GM21619 (cell line): ENCODE measurements at regions not wholly inside any gene's neighbourhood (a gene's known extent, or its start where the extent isn't known, plus 50 kb on each side); places are given as distances from the start of the nearest gene placed in this dataset.
"Not testable (repeated sequence)": the region's sequence is repeated elsewhere in the genome, so short reads cannot be mapped to it uniquely, and the experiment has no call there.

Experiments used
- ATAC-seq: cut with Tn5 transposase; IDR thresholded peaks from one replicate; pipeline ENCODE4 v1.9.1; 2021; ENCODE audit not compliant: unreplicated experiment

DNA sequence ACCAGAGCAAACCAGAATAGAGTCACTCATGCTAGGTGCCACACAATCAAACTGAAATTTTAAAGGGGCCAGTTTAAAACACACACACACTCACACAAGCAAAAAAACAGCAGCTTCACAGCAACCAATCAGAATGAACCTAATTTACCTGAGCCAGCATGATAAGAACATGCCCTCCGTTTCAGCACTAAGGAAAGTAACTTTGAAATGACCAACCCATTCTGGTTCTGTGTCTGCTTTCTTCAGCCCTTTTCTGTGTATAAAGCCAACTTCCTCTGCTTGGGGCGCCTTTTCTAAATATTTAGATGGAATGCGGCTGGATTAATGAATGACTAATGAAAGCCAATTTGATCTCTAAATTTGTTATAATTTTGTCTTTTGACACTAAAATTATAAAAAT, 629.1 kb downstream of the ZEB2 start:
- no peak for ATAC-seq

DNA sequence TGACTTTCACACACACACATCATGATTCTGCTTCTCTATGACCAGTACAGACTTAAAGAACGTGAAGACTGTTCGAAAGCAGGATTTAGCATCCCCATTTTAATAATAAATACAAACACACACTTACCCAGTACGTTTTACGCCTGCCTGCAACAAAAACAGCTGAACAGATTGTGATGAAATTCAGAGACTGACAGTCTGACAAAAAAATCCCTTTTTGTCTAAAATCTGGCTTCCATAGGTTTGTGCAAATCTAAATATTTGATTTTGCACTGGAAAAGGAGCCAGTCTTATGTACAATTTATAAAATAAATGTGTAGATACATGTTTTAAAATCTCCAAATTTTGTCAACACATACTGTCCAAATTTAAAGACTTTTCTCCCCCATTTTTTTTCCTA, 630.7 kb downstream of the ZEB2 start:
- no peak for ATAC-seq

DNA sequence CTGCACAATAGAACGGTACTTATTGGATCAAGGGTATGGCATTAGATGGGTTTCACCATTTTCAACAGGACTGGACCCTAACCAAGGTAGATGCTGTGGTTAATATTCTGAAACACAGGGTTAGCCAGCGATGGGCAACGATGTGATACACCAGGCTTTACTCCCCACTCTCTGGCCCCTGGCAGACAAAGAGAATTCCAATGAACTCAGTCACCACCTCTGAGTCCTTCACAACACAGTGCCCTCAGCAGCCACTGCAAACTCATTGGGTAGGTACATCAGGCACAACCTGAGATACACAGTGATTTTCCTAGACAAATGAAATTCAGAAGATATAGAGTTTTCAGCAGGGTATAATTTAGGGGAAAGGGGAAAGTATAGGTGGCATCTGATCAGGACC, 634.5 kb downstream of the ZEB2 start:
- ATAC-seq: no peak

DNA sequence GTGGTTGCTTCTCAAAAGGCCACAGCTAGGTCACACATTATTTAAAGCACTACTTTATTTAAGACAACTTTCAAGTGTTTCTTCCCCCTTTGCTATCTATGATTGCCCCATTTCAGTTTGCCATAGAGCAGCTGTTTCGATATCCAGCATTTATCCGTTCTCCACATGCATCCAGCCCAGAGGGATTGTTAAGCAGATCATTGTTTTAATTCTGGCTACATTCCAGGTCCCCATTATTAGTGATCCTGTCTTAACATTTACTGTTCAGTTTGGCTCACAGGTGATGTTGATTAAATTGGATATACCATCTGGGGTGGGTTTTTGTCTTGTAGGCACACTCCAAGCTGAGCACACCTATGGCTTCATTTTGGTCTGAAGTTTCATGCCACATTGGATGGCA, 638.7 kb downstream of the ZEB2 start:
- no peak for ATAC-seq

DNA sequence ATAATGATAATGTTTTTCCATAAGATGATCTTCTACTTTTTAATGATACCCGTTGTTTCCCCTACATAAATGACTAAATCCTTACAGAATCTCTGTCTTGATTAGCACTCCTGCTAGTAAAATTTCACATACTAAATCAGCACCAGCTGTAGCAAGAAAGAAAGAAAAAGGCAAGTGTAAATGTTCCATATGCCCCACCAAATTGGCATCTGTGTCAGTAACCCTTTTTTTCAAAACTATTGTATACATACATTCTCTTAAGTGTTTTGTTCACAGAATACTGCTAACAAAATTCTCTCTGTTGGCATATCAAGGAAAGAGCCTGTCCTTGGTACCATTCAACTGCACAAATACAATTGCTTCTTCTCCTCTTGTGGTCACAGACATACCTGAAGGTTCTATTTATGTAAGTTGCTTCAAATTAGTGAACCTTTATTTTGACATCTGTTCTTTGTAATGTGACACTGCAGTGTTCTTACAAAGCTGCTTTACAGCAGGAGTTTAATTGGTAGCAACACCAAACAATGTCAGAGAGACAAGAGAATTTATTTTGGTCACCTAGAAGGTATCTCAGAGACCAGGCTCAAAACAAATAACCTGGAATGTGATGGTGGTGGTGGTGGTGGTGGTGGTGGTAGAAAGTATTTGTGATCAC, 641.9 kb downstream of the ZEB2 start:
- no peak for ATAC-seq

DNA sequence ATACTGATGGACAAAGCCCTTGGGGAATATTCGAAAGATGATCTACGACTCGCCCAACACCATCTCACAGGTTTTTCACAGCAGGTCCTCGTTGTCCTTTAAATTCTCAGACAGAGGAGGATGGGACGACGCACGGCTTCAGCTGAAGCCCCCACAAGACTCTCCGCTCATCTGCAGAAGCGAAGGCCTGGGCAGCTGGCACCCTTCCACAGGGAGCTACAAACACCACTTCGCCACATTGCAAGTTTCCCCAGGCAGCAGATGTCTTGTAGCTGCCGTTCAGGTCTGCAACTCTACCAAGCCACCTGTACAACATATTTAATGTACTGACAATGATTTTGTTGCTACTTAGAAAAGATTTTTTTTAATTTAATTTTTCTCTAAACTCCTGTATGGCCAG, 642.9 kb downstream of the ZEB2 start:
- no peak for ATAC-seq

DNA sequence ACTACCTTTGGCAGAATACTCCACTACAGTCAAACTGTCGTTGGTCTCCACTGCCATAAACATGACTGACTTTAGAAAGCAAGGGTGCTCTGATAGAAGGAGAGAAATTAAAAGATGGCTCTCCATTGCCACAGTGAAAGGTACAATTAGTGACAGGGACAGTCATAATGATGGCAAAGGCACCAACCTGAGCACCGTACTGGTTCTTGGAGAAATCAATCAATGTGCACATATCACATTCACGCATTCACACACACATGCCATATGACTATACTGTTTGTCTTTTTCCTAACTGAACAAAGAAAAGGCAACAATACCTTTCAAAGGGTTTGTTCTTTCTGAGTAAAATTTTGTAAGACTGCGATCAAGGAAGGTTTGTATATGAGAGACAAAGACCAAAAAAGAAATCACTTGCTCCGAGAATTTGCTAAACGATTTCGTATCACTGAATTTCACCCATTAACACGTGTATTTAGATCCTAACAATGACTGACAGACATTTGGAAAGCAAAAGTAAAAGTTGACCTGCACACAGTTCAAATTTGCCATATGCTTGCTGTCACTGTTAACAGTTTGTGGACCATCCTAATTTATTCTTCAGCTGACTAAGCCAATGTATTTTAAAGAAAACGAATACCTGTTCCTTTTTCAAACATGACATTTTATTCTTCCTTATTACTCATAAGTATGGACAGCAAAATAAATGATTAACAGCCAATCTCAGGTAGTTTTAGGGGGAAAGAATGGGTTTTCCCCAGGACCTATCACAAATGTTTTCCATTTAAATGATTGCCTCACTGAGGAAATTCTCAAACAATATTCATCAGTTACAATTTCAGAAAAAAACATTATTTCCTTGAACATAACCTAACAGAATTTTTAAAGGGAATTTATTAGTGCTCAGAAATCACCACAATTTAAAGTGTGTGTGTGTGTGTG, 644.4 kb downstream of the ZEB2 start:
- ATAC-seq: no peak

DNA sequence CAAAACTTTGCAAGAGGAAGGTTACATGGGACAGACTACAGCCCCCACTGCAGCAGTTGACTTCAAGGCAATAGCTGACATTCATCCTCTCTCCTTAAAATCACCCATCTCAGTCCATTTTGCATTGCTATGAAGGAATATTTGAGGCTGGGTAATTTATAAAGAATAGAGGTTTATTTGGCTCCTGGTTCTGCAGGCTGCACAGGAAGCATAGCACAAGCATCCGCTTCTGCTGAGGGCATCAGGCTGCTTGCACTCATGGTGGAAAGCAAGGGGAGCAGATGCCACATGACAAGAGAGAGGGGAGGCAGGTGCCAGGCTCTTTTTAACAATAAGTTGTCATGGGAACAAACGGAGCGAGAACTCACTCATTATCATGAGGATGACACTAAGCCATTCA, 646.0 kb downstream of the ZEB2 start:
- no peak for ATAC-seq

DNA sequence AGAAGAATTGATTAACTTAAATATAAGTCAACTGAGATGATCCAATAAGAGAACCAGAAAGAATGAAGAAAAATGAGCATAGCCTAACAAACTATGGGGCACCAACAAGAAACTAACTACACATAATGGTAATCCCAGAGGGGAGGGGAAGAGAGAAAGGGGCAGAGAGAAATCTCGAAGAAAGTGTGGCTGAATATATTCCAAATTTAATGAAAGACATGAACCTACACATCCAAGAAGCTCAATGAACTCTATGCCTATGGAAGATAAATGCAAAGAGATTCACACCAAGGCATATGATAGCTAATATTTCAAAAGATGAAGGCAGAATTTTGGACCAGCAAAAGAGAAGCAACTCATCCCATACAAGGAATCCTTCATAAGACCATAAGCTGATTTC, 649.2 kb downstream of the ZEB2 start:
- ATAC-seq: no peak

DNA sequence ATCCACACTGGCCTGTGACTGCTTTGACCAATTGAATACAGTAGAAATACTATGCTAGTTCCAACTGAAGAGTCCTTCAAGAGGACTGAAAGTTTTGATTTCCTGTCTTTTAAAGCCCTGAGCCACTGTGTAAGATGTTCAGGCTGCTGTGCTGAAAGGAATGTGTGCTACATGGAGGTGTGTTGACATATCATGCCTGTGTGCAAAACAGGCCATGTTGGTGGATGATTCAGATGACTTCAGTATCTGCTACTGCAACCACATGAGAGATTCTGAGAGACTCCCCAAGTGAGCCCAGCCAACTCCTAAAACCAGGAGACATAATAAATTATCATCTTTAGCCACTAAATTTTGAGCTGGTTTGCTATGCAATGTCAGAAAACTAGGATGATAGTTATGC, 662.9 kb downstream of the ZEB2 start:
- ATAC-seq: no peak

DNA sequence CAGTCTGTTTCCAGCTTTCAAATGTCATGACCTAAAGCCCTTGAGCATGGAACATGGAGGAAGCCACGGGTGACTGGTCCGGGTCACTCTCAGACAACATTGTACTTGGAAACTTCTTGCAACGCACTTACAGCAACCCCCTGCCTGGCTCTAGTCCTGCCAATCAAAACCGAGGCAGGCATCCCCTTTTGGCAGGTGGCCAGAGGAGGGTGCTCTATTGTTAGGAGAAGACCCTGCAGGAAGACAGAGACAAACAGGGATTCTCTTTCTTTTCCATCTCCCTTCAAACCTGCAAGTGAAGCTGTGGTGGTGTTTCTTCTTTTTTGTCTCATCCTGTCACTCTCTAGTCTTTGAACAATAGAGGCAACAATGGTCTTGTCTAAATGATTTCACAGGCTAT, 667.2 kb downstream of the ZEB2 start:
- ATAC-seq: no peak

DNA sequence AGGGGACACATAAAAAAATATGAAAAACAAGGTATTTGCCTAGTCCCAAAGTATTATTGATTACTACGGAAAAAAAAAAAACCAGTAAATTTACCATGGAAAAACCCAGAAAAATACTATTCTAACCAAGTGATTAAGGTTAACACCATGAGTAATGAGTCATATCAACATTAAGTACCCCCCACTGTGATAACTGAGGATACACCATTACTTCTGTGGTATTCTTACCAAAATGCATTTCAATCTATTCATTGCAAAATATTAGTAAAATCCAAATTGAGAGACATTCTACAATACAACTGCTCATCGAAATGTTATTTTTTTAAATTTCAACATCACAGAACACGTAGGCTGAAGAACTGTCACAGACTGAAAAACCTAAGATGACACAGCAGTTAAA, 669.8 kb downstream of the ZEB2 start:
- ATAC-seq: no peak

DNA sequence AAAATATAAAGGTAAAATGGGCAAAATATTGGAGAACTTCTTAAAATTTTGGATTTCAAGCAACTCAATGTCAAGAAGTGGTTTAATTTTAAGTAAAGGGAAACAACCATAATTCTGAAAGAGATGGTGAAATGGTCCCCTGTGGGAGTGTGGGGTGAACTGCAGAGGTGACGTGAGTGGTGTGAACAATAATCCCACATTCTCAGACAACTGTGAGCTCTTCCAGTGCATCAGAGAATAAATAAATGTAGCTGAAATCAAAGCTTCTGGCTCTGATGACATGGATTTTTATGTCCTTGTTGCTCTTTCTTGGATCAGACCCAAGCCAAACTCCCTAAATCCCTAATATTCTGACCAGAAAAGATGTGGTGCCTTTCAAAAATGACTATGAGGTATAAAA, 672.7 kb downstream of the ZEB2 start:
- no peak for ATAC-seq

DNA sequence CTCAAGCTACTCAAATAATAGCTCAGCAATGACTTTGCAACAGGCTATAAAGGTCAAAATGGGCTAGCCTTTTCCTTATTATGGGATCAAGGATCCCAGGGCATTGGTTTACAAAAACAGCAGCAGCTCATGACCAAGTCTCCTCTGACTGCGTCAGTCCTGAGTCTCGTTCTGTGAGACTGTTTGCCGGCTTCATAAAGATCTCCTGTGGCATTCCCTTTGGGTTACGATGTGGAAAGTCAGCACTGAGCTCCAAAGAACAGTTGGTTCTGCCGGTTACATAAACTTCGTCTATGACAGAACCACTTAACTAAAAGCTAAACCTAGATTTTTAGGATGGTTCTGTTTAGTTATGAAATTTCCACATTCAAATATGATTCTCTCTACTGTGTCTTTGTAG, 674.9 kb downstream of the ZEB2 start:
- no peak for ATAC-seq

DNA sequence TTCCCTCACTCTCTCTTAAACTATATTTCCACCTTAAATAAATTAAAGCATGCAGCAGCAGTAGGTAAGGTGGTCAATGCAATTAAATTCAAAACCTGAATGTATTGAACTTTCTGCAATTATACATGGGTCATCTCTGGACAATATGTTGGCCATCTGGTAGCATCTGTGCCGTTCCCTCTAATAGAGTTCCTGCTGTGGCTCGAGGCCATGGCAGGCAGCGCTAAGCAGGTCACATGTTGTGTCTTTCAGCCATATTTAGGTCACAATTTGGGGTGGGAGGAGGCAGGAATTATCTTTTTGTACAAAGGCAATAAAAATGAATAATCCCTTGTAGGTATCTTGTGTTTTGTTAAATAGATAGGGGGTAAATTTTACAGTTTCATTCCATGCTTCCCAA, 676.2 kb downstream of the ZEB2 start:
- ATAC-seq: no peak

DNA sequence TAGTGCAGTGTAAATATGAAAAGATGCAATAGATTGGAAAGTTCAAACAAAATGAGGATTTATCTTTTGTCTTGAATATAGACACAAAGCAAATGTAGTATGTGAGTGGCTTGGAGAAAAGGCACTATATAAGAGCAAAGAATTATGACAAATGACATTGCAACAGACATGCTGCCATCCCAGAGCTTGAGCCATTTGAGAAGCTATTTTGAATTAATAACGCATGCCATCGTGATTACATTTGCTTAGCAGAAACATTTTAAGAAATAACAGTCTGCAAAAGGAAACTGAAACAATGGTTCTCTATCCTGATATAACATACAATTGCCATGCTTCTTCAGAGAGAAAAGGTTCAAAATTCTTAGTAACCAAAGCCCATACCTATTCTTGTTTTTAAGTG, 677.1 kb downstream of the ZEB2 start:
- no peak for ATAC-seq

DNA sequence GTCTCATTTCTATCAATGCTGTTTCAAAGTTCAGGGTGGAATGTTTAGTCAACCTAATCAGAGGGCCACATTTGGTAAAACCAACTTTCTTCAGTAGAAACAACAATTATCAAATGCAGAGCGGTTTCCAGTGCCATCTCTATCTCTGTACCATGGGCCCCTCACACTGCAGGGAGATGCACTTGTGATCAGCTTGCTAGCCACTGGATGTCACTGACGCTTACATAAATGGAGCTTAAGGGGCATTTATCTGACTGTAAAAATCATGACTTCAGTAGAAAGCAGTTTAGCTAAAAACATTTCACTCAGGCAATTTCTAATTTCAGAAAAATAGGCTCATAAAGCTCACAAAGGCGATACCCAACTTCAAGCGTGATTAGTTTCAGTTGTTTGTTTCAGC, 678.0 kb downstream of the ZEB2 start:
- ATAC-seq: no peak

DNA sequence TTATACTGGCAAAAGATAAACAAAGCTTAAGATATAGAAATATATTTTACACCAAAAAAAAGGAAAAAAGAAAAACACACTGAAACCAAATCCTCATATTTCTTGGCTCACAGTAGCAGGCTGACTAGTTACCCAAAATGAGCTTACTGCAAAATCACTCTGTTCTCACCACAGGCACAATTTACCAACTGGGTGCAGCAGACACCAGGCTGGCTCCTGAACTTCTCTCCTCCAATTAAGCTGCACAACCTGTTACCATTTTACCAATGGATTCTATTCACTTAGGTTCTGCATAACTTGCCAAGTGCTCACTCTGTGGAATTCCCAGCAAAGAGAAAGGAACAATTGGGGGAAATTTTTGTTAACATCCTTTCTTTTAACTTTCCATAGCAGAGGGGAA, 679.3 kb downstream of the ZEB2 start:
- ATAC-seq: no peak

DNA sequence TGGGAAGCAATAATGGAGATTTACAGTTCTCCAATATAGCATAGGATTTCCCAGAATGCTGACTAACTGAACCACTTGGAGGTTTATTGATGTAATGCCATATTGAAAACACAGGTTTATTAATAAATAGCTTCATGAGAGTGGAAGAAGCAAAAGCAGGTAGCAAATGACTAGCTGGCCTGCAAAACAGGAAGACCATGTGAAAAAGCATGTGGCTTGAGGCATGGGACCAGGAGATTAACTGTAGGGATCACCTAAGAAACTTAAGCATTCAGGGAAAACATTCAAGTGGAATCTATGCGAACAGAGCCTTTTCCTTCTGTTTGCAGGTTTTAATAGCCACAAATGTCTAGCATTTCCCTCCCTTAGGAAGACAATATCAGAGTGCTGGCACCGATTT, 679.7 kb downstream of the ZEB2 start:
- ATAC-seq: no peak

DNA sequence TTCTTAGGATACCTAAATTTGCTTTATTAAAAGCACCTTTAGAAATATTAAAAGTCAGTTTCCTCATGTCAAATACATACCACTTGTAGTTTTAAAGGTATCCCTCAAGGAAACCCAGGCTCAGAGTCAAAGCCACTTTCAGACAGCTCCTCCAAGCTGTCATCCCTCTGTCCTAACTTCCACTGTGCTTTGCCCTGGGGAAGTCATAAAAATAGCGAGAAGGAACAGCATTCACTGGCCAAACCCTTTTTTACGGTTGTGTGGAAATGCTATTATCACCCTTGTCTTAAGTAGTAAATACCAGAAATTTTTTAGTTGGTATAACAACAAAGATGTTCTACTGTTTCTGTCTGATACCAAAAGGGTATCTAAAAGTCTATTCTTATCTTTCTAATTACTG, 680.5 kb downstream of the ZEB2 start:
- no peak for ATAC-seq

DNA sequence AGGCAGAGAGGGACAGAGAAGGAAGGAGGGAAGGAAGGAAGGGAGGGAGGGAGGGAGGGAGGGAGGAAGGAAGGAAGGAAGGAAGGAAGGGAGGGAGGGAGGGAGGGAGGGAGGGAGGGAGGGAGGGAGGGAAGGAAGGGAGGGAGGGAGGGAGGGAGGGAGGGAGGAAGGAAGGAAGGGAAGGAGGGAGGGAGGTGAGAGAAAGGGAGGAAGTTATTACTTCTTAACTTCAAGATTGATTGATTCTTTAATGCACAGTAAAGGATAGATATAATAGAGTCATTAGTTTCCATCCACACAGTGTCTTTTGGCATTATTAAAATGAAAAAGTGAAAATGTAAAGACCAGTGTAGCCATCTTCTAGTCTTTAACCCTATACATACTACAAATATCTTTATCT, 682.9 kb downstream of the ZEB2 start:
- not testable (repeated sequence) for ATAC-seq

DNA sequence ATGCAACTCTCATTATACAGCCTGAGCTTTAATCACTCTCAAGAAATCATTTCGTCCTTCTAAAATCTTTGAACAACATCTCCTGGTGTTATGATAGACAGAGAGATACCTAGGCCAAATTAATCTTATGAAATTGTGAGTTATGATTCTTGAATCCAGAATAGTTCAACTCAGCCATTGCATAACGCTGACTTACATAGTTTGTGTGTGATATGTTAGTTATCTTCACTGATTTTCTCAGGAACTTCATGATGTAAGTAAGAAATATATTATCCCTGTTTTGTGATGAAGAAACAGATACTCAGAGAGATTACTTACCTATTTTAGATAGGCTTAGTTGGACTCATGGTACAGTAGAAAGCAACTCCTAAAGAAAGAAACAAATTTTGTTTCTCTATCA, 684.4 kb downstream of the ZEB2 start:
- ATAC-seq: no peak
